B cell (primary cell): ENCODE measurements at regions not wholly inside any gene's neighbourhood (a gene's known extent, or its start where the extent isn't known, plus 50 kb on each side); places are given as distances from the start of the nearest gene placed in this dataset.

Source experiments
- ATAC-seq: fragments of 200-7000 bp; cut with Tn5 transposase; one replicate; pipeline ENCODE4 v1.10.0; 2021; ENCODE audit warnings: low read depth, mild to moderate bottlenecking, moderate number of reproducible peaks, moderate library complexity
- CTCF ChIA-PET: fragments of 350-600 bp; sonication (Branson Sonifier 250); formaldehyde crosslinking; loops from one replicate; lab custom pipeline; 2021; ENCODE audit warnings: antibody characterized with exemption, inconsistent platforms; lab: Charles Lee
- POLR2A ChIA-PET: fragments of 350-600 bp; sonication (Branson Sonifier 250); formaldehyde crosslinking; loops from one replicate; lab custom pipeline; 2021; ENCODE audit warnings: antibody characterized with exemption; lab: Charles Lee
- DNase-seq: peaks from one replicate; pipeline ENCODE4 v3.0.0; 2013
- H2AFZ ChIP-seq: 2 replicates; pipeline ENCODE4 v1.6.1; 2012; ENCODE audit warnings: mild to moderate bottlenecking, low read depth, low read length; ENCODE audit not compliant: insufficient read depth, poor library complexity, severe bottlenecking
- H3K27ac ChIP-seq, 2 donors: 1 replicate in 1 of 2; 2 replicates in 1 of 2; pipeline ENCODE4 v1.5.1; 2012 to 2013; ENCODE audit warnings: low read length in 2 of 2, mild to moderate bottlenecking in 2 of 2, moderate library complexity in 1 of 2
- H3K27me3 ChIP-seq, 4 experiments: fragments of 200-600 bp in 1 of 4; sonication (generic) in 1 of 4; replicated peaks in 1 of 4; 1 replicate in 2 of 4; 2 replicates in 2 of 4; pipeline versions ENCODE4 v1.6.1 to v1.7.0; 2013 to 2016; ENCODE audit warnings: low read length in 3 of 4, mild to moderate bottlenecking in 2 of 4, mixed read lengths in 1 of 4, moderate library complexity in 1 of 4; ENCODE audit not compliant: insufficient read depth in 4 of 4, control insufficient read depth in 3 of 4; ENCODE audit errors: control extremely low read depth in 1 of 4
- H3K36me3 ChIP-seq, 2 experiments: replicated peaks in 1 of 2; 1 replicate in 1 of 2; 2 replicates in 1 of 2; pipeline versions ENCODE4 v1.6.1 to v1.7.1; 2013; ENCODE audit warnings: low read length in 1 of 2; ENCODE audit not compliant: insufficient read depth in 2 of 2, control insufficient read depth in 1 of 2; ENCODE audit errors: control extremely low read depth in 1 of 2, extremely low read depth in 1 of 2
- H3K4me1 ChIP-seq, 2 donors: fragments of 200-600 bp in 1 of 2; sonication (generic) in 1 of 2; 1 replicate in 1 of 2; 2 replicates in 1 of 2; pipeline versions ENCODE4 v1.5.1 to v1.6.1; 2013 to 2017; ENCODE audit warnings: low read length in 2 of 2; ENCODE audit not compliant: control insufficient read depth in 2 of 2, insufficient read depth in 2 of 2
- H3K4me2 ChIP-seq: replicated peaks from 2 replicates; pipeline ENCODE3; 2012; ENCODE audit warnings: mild to moderate bottlenecking, low read depth, low read length; ENCODE audit not compliant: poor library complexity, severe bottlenecking
- H3K4me3 ChIP-seq, 5 experiments: fragments of 200-600 bp in 1 of 5; sonication (generic) in 1 of 5; 1 replicate in 3 of 5; 2 replicates in 2 of 5; pipeline versions ENCODE4 v1.5.1 to v1.7.0; 2011 to 2016; ENCODE audit warnings: low read length in 4 of 5, mild to moderate bottlenecking in 4 of 5, low read depth in 2 of 5, control low read depth in 1 of 5, moderate library complexity in 1 of 5; ENCODE audit not compliant: insufficient read depth in 1 of 5; ENCODE audit errors: control extremely low read depth in 1 of 5, extremely low read depth in 1 of 5
- H3K79me2 ChIP-seq: fragments of 200-600 bp; sonication (generic); one replicate; pipeline ENCODE4 v1.6.0; 2016; ENCODE audit warnings: low read length; ENCODE audit not compliant: control insufficient read depth, insufficient read depth
- H3K9ac ChIP-seq: fragments of 200-600 bp; sonication (generic); 2 replicates; pipeline ENCODE4 v1.6.1; 2017; ENCODE audit warnings: mild to moderate bottlenecking, low read length, moderate library complexity
- H3K9me3 ChIP-seq, 3 donors: one replicate each; pipeline versions ENCODE4 v1.6.1 to v1.7.1; 2013; ENCODE audit warnings: low read length in 2 of 3; ENCODE audit not compliant: control insufficient read depth in 2 of 3, insufficient read depth in 1 of 3; ENCODE audit errors: control extremely low read depth in 1 of 3
- H4K20me1 ChIP-seq: 2 replicates; pipeline ENCODE4 v1.6.0; 2012; ENCODE audit warnings: mild to moderate bottlenecking, low read length; ENCODE audit not compliant: insufficient read depth, control insufficient read depth, poor library complexity, severe bottlenecking
- H3K27ac Mint-ChIP-seq: one replicate; pipeline ENCODE4 v1.8.0; 2021; ENCODE audit warnings: mixed read lengths
- H3K27me3 Mint-ChIP-seq: one replicate; pipeline ENCODE4 v1.8.0; 2021; ENCODE audit warnings: mixed read lengths
- H3K4me1 Mint-ChIP-seq: one replicate; pipeline ENCODE4 v1.8.0; 2021; ENCODE audit warnings: mixed read lengths
- H3K4me3 Mint-ChIP-seq: one replicate; pipeline ENCODE4 v1.8.0; 2021; ENCODE audit warnings: mixed read lengths
- H3K9me3 Mint-ChIP-seq: one replicate; pipeline ENCODE4 v1.8.0; 2022; ENCODE audit warnings: mixed read lengths; ENCODE audit not compliant: insufficient read depth
- EZH2 ChIP-seq: IDR thresholded peaks from 2 replicates; pipeline ENCODE4 v1.6.1; 2012; ENCODE audit warnings: borderline replicate concordance, low read depth, mild to moderate bottlenecking, moderate library complexity, low read length; ENCODE audit not compliant: insufficient read depth, poor library complexity, severe bottlenecking
- WGBS: methylation state at CpG from one replicate; pipeline ENCODE4 v1.1.5; 2013; ENCODE audit warnings: missing lambda C conversion rate; ENCODE audit not compliant: insufficient coverage; 5-methylcytosine and 5-hydroxymethylcytosine counted together
- intact Hi-C: fragments of 100-400 bp; cut with micrococcal nuclease; formaldehyde crosslinking; loops from one replicate; pipeline ENCODE4 v1.10.0; 2022
- TF ChIP-seq, protein P1 (sequence below): fragments of 200-600 bp; IDR thresholded peaks from one replicate; pipeline ENCODE4 v1.8.0; 2022; ENCODE audit warnings: antibody characterized with exemption, mild to moderate bottlenecking

DNA sequence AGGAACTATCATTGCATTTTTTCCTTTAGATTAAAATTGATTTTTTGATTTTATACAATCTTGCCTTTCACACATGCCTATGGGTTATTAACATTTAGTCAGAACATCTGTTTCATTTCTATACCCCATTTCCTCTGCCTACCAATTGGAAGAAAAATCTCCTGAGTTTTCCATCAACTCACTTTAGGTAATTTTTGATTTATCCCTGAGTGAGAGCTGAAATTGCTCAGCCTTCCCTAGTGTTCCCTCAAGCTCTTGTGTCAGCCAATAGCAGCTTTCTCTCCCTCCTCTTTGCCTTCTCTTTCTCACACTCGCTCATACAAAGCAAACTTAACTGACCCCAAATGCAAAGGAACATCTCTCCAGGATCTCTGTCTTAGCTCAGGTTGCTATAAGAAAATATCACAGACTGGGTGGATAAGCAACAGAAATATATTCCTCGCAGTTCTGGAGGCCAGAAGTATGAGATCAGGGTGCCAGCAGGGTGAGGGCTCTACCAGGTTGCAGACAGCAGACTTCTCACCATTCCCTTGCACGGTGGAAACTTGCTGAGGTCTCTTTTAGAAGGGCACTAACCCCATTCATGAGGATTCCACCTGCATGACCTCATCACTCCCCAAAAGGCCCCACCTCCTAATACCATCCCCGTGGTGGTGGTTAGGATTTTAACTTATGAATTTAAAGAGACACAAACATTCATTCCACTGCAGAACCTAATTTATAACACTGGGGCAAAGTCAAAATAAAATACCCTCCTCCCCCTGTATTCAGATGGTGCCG is 224.2 kb upstream of the SFSWAP start:
- H2AFZ ChIP-seq, result no peak overlapping the region
- POLR2A ChIA-PET, result no interaction called here
- H3K9me3 ChIP-seq, result no peaks in the 10 kb centered on the region
- H3K27me3 ChIP-seq, result no peaks in the 10 kb centered on the region
- intact Hi-C loops, result no loop called here
- H4K20me1 ChIP-seq, result no peaks in the 10 kb centered on the region
- no peak overlapping the region for H3K4me3 Mint-ChIP-seq
- no peaks in the 10 kb centered on the region for H3K4me1 Mint-ChIP-seq
- no peaks in the 10 kb centered on the region for H3K4me1 ChIP-seq
- no peaks in the 10 kb centered on the region for H3K36me3 ChIP-seq
- no peaks in the 10 kb centered on the region for H3K9me3 Mint-ChIP-seq
- no peak overlapping the region for H3K9ac ChIP-seq
- no CpG with 5 or more reads among the region's 5 CpGs for WGBS
- peaks cover 19% of the 10 kb centered on the region for H3K27me3 Mint-ChIP-seq
- ATAC-seq, result no peak
- CTCF ChIA-PET, result no interaction called here
- DNase-seq, result no peak
- no peak for TF ChIP-seq EZH2
- TF ChIP-seq, protein P1, sequence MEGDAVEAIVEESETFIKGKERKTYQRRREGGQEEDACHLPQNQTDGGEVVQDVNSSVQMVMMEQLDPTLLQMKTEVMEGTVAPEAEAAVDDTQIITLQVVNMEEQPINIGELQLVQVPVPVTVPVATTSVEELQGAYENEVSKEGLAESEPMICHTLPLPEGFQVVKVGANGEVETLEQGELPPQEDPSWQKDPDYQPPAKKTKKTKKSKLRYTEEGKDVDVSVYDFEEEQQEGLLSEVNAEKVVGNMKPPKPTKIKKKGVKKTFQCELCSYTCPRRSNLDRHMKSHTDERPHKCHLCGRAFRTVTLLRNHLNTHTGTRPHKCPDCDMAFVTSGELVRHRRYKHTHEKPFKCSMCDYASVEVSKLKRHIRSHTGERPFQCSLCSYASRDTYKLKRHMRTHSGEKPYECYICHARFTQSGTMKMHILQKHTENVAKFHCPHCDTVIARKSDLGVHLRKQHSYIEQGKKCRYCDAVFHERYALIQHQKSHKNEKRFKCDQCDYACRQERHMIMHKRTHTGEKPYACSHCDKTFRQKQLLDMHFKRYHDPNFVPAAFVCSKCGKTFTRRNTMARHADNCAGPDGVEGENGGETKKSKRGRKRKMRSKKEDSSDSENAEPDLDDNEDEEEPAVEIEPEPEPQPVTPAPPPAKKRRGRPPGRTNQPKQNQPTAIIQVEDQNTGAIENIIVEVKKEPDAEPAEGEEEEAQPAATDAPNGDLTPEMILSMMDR, result no peak
- no peaks in the 10 kb centered on the region for H3K79me2 ChIP-seq
- no peak overlapping the region for H3K4me3 ChIP-seq
- H3K27ac ChIP-seq, result no peak overlapping the region
- no peak overlapping the region for H3K27ac Mint-ChIP-seq
- H3K4me2 ChIP-seq, result no peak overlapping the region

DNA sequence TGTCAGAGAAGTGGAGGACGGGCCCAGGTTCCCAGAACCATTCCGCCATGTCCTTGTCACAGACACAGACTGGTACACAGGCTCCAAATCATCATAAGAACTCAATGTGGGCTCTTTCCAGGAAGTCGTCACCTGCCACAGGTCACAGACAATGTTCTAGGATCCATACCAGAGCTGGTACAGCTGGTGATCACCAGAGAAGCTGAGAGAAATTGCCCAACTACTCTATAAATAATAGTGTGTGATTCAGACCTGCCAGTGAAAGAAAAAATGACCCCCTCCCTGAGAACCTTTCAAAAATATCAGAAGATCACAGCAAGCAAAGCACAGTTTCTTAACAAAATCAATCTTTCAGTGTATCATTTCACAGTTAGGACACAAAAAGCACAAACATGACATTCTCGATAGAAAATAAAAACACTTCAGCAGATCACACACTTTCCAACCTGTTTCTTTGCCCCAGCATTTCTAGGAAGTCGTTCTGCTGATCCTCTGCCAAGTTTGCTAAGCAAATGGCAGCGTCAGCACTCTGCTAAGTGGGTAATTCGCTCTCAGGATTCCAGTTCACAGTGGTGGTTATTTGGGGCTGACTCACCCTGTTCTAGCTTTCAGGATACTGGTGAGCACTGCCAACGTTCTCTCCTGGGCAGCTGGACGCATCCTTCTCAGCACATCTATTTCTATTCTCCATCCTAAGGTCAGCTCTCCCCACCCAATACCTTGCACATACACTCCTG is 223.3 kb upstream of the SFSWAP start:
- no peak overlapping the region for H3K9ac ChIP-seq
- H3K27ac ChIP-seq, result no peak overlapping the region
- TF ChIP-seq, protein P1, result no peak
- TF ChIP-seq EZH2, result no peak
- ATAC-seq, result no peak
- no peak overlapping the region for H3K4me3 Mint-ChIP-seq
- CTCF ChIA-PET, result no interaction called here
- H3K4me1 ChIP-seq, result no peaks in the 10 kb centered on the region
- POLR2A ChIA-PET, result no interaction called here
- H3K4me2 ChIP-seq, result no peak overlapping the region
- intact Hi-C loops, result no loop called here
- no peaks in the 10 kb centered on the region for H4K20me1 ChIP-seq
- no peaks in the 10 kb centered on the region for H3K4me1 Mint-ChIP-seq
- DNase-seq, result no peak
- H3K27me3 Mint-ChIP-seq, result peaks cover 19% of the 10 kb centered on the region
- no peak overlapping the region for H2AFZ ChIP-seq
- 37% methylated on average over 7 of the region's 9 CpGs for WGBS
- no peaks in the 10 kb centered on the region for H3K27me3 ChIP-seq
- H3K79me2 ChIP-seq, result no peaks in the 10 kb centered on the region
- H3K36me3 ChIP-seq, result no peaks in the 10 kb centered on the region
- H3K27ac Mint-ChIP-seq, result no peak overlapping the region
- H3K9me3 Mint-ChIP-seq, result no peaks in the 10 kb centered on the region
- H3K4me3 ChIP-seq, result no peak overlapping the region
- H3K9me3 ChIP-seq, result no peaks in the 10 kb centered on the region
